OCI-LY1 (cell line): ENCODE measurements at regions not wholly inside any gene's neighbourhood (a gene's known extent, or its start where the extent isn't known, plus 50 kb on each side); places are given as distances from the start of the nearest gene placed in this dataset.

Experiments used
- H2AFZ ChIP-seq: fragments of 200-600 bp; sonication (generic), shearing (Covaris generic); 2 replicates; pipeline ENCODE4 v1.6.0; 2014; ENCODE audit warnings: antibody characterized with exemption, mild to moderate bottlenecking, low read length
- H3F3A ChIP-seq: fragments of 200-600 bp; sonication (generic), shearing (Covaris generic); 2 replicates; pipeline ENCODE4 v1.6.0; 2014; ENCODE audit warnings: mild to moderate bottlenecking, antibody characterized with exemption, low read length, moderate library complexity; ENCODE audit not compliant: insufficient read depth
- H3K27ac ChIP-seq: fragments of 200-600 bp; sonication (generic); 2 replicates; pipeline ENCODE4 v1.5.1; 2014; ENCODE audit warnings: low read length, mixed run types, mild to moderate bottlenecking, low read depth; ENCODE audit not compliant: poor library complexity, severe bottlenecking
- H3K27me3 ChIP-seq: fragments of 200-600 bp; sonication (generic); 2 replicates; pipeline ENCODE4 v1.6.0; 2014; ENCODE audit warnings: antibody characterized with exemption, mild to moderate bottlenecking, low read length, moderate library complexity; ENCODE audit not compliant: insufficient read depth
- H3K36me3 ChIP-seq: fragments of 200-600 bp; sonication (generic); 2 replicates; pipeline ENCODE4 v1.6.1; 2014; ENCODE audit warnings: mild to moderate bottlenecking, antibody characterized with exemption, low read length, moderate library complexity, mixed read lengths; ENCODE audit not compliant: insufficient read depth
- H3K4me1 ChIP-seq: fragments of 200-600 bp; sonication (generic); 2 replicates; pipeline ENCODE4 v1.5.1; 2014; ENCODE audit warnings: mild to moderate bottlenecking, low read length, moderate library complexity; ENCODE audit not compliant: insufficient read depth, severe bottlenecking
- H3K4me2 ChIP-seq: fragments of 200-600 bp; sonication (generic), shearing (Covaris generic); 2 replicates; pipeline ENCODE4 v1.6.1; 2014; ENCODE audit warnings: low read length
- H3K4me3 ChIP-seq: fragments of 200-600 bp; sonication (generic); 2 replicates; pipeline ENCODE4 v1.5.1; 2014; ENCODE audit warnings: low read length, low read depth, mild to moderate bottlenecking, mixed read lengths; ENCODE audit not compliant: poor library complexity, severe bottlenecking
- H3K79me2 ChIP-seq: fragments of 200-600 bp; shearing (Covaris generic); 2 replicates; pipeline ENCODE4 v1.6.1; 2016; ENCODE audit warnings: mixed run types, low read length, mixed read lengths; ENCODE audit not compliant: insufficient read depth
- H3K9ac ChIP-seq: fragments of 200-600 bp; sonication (generic), shearing (Covaris generic); 2 replicates; pipeline ENCODE4 v1.6.1; 2014; ENCODE audit warnings: mild to moderate bottlenecking, low read length, mixed read lengths
- H3K9me2 ChIP-seq: fragments of 200-600 bp; sonication (generic), shearing (Covaris generic); 2 replicates; pipeline ENCODE4 v1.6.1; 2014; ENCODE audit warnings: low read depth, mild to moderate bottlenecking, low read length, mixed read lengths
- H3K9me3 ChIP-seq: fragments of 200-600 bp; shearing (Covaris generic); 2 replicates; pipeline ENCODE4 v1.6.1; 2014; ENCODE audit warnings: low read length, mixed read lengths
- H4K20me1 ChIP-seq: fragments of 200-600 bp; sonication (generic), shearing (Covaris generic); 2 replicates; pipeline ENCODE4 v1.6.0; 2016; ENCODE audit warnings: mild to moderate bottlenecking, low read length; ENCODE audit not compliant: insufficient read depth
- EZH2 ChIP-seq: fragments of 200-600 bp; sonication (generic), shearing (Covaris generic); IDR thresholded peaks from 2 replicates; pipeline ENCODE4 v1.8.0; 2017; ENCODE audit warnings: borderline replicate concordance, mixed run types, mild to moderate bottlenecking, antibody characterized with exemption, low read length, moderate library complexity, mixed read lengths
- TF ChIP-seq, protein P1 (sequence below): fragments of 200-600 bp; sonication (generic), shearing (Covaris generic); IDR thresholded peaks from 2 replicates; pipeline ENCODE4 v1.5.1; 2017; ENCODE audit warnings: mild to moderate bottlenecking, antibody characterized with exemption, low read length, moderate library complexity, mixed read lengths

DNA sequence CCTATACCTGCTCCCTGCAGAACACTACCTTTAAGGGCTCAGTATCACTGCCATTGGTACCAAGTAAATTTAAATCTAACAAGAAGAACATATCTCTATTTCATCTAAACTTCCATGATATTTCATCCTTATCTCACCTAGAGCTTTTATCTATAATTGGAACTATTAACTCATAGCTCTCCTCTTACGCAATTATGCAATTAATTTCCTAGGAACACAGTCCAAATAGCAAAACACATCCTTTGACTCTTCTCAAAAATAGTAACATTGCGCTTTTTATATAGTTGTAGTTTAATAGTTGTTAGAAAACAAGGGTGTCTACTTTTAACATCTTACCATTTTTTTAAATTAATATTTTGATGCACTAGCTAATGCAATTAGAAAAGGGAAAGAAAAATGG lies 986.8 kb upstream of the SLC35B3 start:
- Histone ChIP-seq H3K4me3 (no peak overlapping the region), H2AFZ (no peak overlapping the region), H3K27me3 (no peaks in the 10 kb centered on the region), H3F3A (no peaks in the 10 kb centered on the region), H3K9me3 (no peaks in the 10 kb centered on the region), H3K36me3 (no peaks in the 10 kb centered on the region), H3K27ac (no peak overlapping the region), H3K9me2 (no peaks in the 10 kb centered on the region), H3K9ac (no peak overlapping the region), H3K79me2 (no peaks in the 10 kb centered on the region), H3K4me2 (no peak overlapping the region), H4K20me1 (no peaks in the 10 kb centered on the region), H3K4me1 (no peaks in the 10 kb centered on the region)
- TF ChIP-seq, protein P1, sequence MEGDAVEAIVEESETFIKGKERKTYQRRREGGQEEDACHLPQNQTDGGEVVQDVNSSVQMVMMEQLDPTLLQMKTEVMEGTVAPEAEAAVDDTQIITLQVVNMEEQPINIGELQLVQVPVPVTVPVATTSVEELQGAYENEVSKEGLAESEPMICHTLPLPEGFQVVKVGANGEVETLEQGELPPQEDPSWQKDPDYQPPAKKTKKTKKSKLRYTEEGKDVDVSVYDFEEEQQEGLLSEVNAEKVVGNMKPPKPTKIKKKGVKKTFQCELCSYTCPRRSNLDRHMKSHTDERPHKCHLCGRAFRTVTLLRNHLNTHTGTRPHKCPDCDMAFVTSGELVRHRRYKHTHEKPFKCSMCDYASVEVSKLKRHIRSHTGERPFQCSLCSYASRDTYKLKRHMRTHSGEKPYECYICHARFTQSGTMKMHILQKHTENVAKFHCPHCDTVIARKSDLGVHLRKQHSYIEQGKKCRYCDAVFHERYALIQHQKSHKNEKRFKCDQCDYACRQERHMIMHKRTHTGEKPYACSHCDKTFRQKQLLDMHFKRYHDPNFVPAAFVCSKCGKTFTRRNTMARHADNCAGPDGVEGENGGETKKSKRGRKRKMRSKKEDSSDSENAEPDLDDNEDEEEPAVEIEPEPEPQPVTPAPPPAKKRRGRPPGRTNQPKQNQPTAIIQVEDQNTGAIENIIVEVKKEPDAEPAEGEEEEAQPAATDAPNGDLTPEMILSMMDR = no peak
- TF ChIP-seq EZH2 = no peak

DNA sequence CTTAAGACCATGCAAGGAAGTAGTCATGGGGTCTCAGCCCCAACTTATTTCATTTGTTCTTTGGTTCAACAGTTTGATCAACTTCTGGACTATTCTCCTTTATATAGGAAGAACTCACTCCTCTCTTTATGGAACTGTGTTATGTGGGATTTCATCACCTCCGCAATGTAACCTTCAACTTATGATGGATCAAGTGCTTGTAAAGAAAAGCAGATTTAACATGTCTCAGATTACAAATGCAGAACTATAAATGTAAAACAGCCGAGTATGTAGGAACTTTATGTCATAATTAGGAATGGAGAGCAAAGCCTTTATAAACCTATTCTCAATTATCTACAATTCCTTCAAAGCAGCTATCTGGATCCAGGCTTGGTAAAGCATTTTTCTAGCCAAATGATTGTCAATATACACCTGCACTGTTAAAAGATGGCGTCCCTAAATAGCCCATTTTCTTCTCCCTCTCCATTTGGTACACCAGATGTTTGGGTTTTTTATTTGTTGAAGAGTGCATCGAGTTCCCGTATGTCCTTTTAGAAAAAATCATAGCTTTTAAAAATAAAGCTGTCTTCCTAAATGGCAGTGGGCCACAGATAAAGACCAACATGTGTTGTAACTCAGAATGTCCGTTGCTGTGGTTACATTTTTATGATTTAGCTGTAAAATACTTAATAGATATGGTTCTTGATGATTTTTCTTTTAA lies 985.1 kb upstream of the SLC35B3 start:
- no peaks in the 10 kb centered on the region for H3K9me2 ChIP-seq
- no peaks in the 10 kb centered on the region for H3K79me2 ChIP-seq
- no peaks in the 10 kb centered on the region for H3K9me3 ChIP-seq
- H3K4me1 ChIP-seq = no peaks in the 10 kb centered on the region
- H3K36me3 ChIP-seq = no peaks in the 10 kb centered on the region
- H3F3A ChIP-seq = no peaks in the 10 kb centered on the region
- H3K4me3 ChIP-seq = no peak overlapping the region
- no peak for TF ChIP-seq EZH2
- TF ChIP-seq, protein P1 = no peak
- H3K27me3 ChIP-seq = no peaks in the 10 kb centered on the region
- H2AFZ ChIP-seq = no peak overlapping the region
- no peaks in the 10 kb centered on the region for H4K20me1 ChIP-seq
- no peak overlapping the region for H3K4me2 ChIP-seq
- no peak overlapping the region for H3K27ac ChIP-seq
- no peak overlapping the region for H3K9ac ChIP-seq

GRCh38 chr6:9417400-9417799 lies 982.1 kb upstream of the SLC35B3 start:
- no peak overlapping the region for H2AFZ ChIP-seq
- no peak overlapping the region for H3K4me3 ChIP-seq
- no peaks in the 10 kb centered on the region for H3K27me3 ChIP-seq
- no peak overlapping the region for H3K27ac ChIP-seq
- H3K9ac ChIP-seq = no peak overlapping the region
- no peaks in the 10 kb centered on the region for H3K9me2 ChIP-seq
- H3K4me1 ChIP-seq = no peaks in the 10 kb centered on the region
- no peaks in the 10 kb centered on the region for H3K9me3 ChIP-seq
- no peak overlapping the region for H3K4me2 ChIP-seq
- no peak for TF ChIP-seq EZH2
- TF ChIP-seq, protein P1 = no peak
- H3K79me2 ChIP-seq = no peaks in the 10 kb centered on the region
- no peaks in the 10 kb centered on the region for H3K36me3 ChIP-seq
- H4K20me1 ChIP-seq = no peaks in the 10 kb centered on the region
- H3F3A ChIP-seq = no peaks in the 10 kb centered on the region
